ENCODE measurements at regions not wholly inside any gene's neighbourhood (a gene's known extent, or its start where the extent isn't known, plus 50 kb on each side); places are given as distances from the start of the nearest gene placed in this dataset.

- DNase-seq (ENCODE audit: low read depth) = no peak
- no peak overlapping the region for H3K4me3 ChIP-seq (ENCODE audit: low read length)
- TF ChIP-seq CTCF (conservative IDR thresholded peaks at IDR 0.05; ENCODE audit: low read depth, low read length) = no peak
Observed at GRCh38 chr6:113077794-113078193, 730.7 kb downstream of the RFPL4B start.

GRCh38 chr6:113078791-113079190 lies 731.7 kb downstream of the RFPL4B start:
- H3K4me3 ChIP-seq (ENCODE audit: low read length) = no peak overlapping the region
- no peak for TF ChIP-seq CTCF (conservative IDR thresholded peaks at IDR 0.05; ENCODE audit: low read depth, low read length)
- no peak for DNase-seq (ENCODE audit: low read depth)

GRCh38 chr6:113082745-113083144 lies 735.6 kb downstream of the RFPL4B start:
- no peak for TF ChIP-seq CTCF (conservative IDR thresholded peaks at IDR 0.05; ENCODE audit: low read depth, low read length)
- H3K4me3 ChIP-seq (ENCODE audit: low read length) = no peak overlapping the region
- peak; percentile 83 for DNase-seq (ENCODE audit: low read depth)

- DNase-seq (ENCODE audit: low read depth) = no peak
- H3K4me3 ChIP-seq (ENCODE audit: low read length) = no peak overlapping the region
- TF ChIP-seq CTCF (conservative IDR thresholded peaks at IDR 0.05; ENCODE audit: low read depth, low read length) = no peak
Observed at GRCh38 chr6:113083947-113084346, 736.8 kb downstream of the RFPL4B start.

- TF ChIP-seq CTCF (conservative IDR thresholded peaks at IDR 0.05; ENCODE audit: low read depth, low read length) = peak; percentile 5
- DNase-seq (ENCODE audit: low read depth) = no peak
- no peak overlapping the region for H3K4me3 ChIP-seq (ENCODE audit: low read length)
Observed at GRCh38 chr6:113089056-113089455, 741.9 kb downstream of the RFPL4B start.

GRCh38 chr6:113092795-113093194 lies 745.7 kb downstream of the RFPL4B start:
- no peak overlapping the region for H3K4me3 ChIP-seq (ENCODE audit: low read length)
- no peak for DNase-seq (ENCODE audit: low read depth)
- TF ChIP-seq CTCF (conservative IDR thresholded peaks at IDR 0.05; ENCODE audit: low read depth, low read length) = no peak

GRCh38 chr6:113094779-113095178 lies 747.6 kb downstream of the RFPL4B start:
- no peak overlapping the region for H3K4me3 ChIP-seq (ENCODE audit: low read length)
- TF ChIP-seq CTCF (conservative IDR thresholded peaks at IDR 0.05; ENCODE audit: low read depth, low read length) = no peak
- no peak for DNase-seq (ENCODE audit: low read depth)

Measured in retinal pigment epithelial cell (primary cell).